ENCODE measurements at regions not wholly inside any gene's neighbourhood (a gene's known extent, or its start where the extent isn't known, plus 50 kb on each side); places are given as distances from the start of the nearest gene placed in this dataset.

DNA sequence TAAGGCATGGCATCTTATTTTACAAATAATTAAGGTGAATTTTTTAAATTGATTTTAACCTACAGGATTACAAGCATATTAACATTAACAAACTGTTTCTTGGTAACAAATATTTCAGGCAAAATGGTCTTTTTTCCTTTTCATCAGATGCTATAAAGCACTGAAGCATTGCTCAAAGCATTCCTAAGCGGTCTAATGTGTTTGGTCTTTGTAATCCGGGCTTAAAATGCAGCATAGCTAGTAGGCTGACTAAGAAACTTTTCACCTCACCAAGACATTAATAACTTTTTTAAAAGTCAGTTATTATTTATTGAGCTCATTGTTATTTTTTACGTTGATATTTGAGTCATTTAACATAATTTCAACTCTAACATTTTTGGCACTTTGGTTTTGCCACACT, 538.8 kb upstream of the SLC39A10 start:
- TF ChIP-seq, protein P1, sequence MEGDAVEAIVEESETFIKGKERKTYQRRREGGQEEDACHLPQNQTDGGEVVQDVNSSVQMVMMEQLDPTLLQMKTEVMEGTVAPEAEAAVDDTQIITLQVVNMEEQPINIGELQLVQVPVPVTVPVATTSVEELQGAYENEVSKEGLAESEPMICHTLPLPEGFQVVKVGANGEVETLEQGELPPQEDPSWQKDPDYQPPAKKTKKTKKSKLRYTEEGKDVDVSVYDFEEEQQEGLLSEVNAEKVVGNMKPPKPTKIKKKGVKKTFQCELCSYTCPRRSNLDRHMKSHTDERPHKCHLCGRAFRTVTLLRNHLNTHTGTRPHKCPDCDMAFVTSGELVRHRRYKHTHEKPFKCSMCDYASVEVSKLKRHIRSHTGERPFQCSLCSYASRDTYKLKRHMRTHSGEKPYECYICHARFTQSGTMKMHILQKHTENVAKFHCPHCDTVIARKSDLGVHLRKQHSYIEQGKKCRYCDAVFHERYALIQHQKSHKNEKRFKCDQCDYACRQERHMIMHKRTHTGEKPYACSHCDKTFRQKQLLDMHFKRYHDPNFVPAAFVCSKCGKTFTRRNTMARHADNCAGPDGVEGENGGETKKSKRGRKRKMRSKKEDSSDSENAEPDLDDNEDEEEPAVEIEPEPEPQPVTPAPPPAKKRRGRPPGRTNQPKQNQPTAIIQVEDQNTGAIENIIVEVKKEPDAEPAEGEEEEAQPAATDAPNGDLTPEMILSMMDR (IDR thresholded peaks at IDR 0.05; ENCODE audit: low read depth, low read length): no peak
- no peak for TF ChIP-seq EZH2phosphoT487 (IDR thresholded peaks at IDR 0.05; ENCODE audit: low read depth)
